ENCODE measurements at regions not wholly inside any gene's neighbourhood (a gene's known extent, or its start where the extent isn't known, plus 50 kb on each side); places are given as distances from the start of the nearest gene placed in this dataset.

DNA sequence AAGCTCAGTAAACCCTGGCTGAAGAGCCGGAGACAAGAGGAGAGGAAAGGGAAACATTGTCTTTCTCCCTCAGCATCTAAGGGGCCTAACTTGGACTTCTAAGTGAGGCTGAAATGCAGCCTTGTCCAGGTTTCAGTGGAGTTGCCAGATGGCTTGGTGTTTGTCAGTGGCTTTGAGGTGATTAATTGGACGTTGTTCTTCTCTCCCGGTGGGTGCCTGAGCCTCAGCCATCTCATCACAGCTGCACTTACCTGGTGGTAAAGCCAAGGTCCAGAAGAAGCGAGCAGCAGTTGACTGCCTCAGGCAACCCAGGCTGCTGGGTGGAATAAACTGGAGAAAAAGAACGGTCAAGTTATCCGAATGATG, 202.2 kb upstream of the NLRP1 start:
- Histone ChIP-seq H3K27me3 (peaks cover 9% of the 10 kb centered on the region), H3K36me3 (no peaks in the 10 kb centered on the region)
- TF ChIP-seq, protein P1, sequence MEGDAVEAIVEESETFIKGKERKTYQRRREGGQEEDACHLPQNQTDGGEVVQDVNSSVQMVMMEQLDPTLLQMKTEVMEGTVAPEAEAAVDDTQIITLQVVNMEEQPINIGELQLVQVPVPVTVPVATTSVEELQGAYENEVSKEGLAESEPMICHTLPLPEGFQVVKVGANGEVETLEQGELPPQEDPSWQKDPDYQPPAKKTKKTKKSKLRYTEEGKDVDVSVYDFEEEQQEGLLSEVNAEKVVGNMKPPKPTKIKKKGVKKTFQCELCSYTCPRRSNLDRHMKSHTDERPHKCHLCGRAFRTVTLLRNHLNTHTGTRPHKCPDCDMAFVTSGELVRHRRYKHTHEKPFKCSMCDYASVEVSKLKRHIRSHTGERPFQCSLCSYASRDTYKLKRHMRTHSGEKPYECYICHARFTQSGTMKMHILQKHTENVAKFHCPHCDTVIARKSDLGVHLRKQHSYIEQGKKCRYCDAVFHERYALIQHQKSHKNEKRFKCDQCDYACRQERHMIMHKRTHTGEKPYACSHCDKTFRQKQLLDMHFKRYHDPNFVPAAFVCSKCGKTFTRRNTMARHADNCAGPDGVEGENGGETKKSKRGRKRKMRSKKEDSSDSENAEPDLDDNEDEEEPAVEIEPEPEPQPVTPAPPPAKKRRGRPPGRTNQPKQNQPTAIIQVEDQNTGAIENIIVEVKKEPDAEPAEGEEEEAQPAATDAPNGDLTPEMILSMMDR (IDR thresholded peaks at IDR 0.05) = no peak

DNA sequence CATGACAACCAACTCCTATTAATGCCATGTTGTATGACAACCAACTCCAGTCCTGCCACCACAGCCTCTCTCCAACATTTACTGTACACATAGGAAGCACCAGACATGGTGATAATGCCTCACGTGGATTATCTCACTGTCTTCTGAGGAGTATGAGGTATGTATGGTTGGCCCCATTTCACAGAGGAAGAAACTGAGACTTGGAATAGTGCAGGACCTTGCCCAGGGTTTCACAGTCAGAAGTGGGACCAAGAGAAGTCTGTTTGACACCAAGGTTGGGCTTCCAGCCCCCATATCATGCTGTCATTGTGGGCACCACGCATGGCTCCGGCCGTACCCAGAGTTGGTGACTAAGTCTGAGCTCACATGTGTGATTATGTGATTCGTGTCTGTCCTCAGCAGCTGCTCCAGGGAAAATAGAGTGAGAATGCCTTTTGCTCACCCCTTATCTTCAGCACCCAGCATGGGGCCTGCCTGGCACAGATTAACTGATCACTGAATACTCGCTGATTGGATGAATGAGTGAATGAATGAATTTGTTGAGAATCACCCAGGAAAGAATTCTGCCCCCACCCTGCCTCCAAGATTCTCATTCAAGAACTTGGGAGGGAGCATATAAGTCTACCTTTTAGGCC, 204.1 kb upstream of the NLRP1 start:
- peaks cover 9% of the 10 kb centered on the region for H3K27me3 ChIP-seq

More for the DNA sequence above, 202.2 kb upstream of the NLRP1 start:
- no peaks in the 10 kb centered on the region for H3K4me1 ChIP-seq (ENCODE audit: control insufficient read depth in 1 of 2, insufficient read depth in 1 of 2, low read depth in 1 of 2, low read length in 1 of 2)
- H3K4me3 ChIP-seq (ENCODE audit: low read depth in 1 of 2, low read length in 1 of 2) = no peak overlapping the region
- H3K27ac ChIP-seq = no peak overlapping the region
- no peaks in the 10 kb centered on the region for H3K9me3 ChIP-seq

GRCh38 chr17:5789528-5789927, 205.2 kb upstream of the NLRP1 start:
- no peaks in the 10 kb centered on the region for H3K4me1 ChIP-seq (ENCODE audit: control insufficient read depth in 1 of 2, insufficient read depth in 1 of 2, low read depth in 1 of 2, low read length in 1 of 2)
- no peak overlapping the region for H3K4me3 ChIP-seq (ENCODE audit: low read depth in 1 of 2, low read length in 1 of 2)
- peaks cover 9% of the 10 kb centered on the region for H3K27me3 ChIP-seq
- no peak overlapping the region for H3K27ac ChIP-seq
- H3K36me3 ChIP-seq = no peaks in the 10 kb centered on the region
- TF ChIP-seq, protein P1 (IDR thresholded peaks at IDR 0.05) = no peak
- H3K9me3 ChIP-seq = no peaks in the 10 kb centered on the region

More for the DNA sequence above, 204.1 kb upstream of the NLRP1 start:
- Histone ChIP-seq H3K4me1 (ENCODE audit: control insufficient read depth in 1 of 2, insufficient read depth in 1 of 2, low read depth in 1 of 2, low read length in 1 of 2) (no peaks in the 10 kb centered on the region), H3K36me3 (no peaks in the 10 kb centered on the region), H3K4me3 (ENCODE audit: low read depth in 1 of 2, low read length in 1 of 2) (no peak overlapping the region), H3K27ac (no peak overlapping the region), H3K9me3 (no peaks in the 10 kb centered on the region)
- TF ChIP-seq, protein P1 (IDR thresholded peaks at IDR 0.05) = no peak

DNA sequence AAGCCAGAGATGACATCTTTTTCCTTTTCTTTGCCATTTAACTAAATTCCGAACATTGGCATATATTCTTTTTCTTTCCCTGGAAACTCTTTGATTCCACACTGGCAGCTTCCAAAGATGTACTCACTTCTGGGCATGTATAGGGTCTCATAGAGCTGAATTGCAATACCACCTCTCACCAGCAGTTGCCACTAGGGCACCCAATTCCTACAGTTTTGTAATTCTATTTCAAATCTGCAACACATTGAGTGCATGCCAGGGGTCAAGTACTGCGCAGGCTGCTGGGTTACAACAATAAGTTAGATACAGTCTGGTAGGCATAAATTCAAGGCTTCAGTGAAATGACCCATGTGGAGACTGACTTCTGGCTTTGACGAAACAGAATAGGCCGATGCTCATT, 208.8 kb upstream of the NLRP1 start:
- Histone ChIP-seq H3K36me3 (no peaks in the 10 kb centered on the region), H3K27ac (no peak overlapping the region), H3K9me3 (no peaks in the 10 kb centered on the region), H3K27me3 (peaks cover 22% of the 10 kb centered on the region), H3K4me1 (ENCODE audit: control insufficient read depth in 1 of 2, insufficient read depth in 1 of 2, low read depth in 1 of 2, low read length in 1 of 2) (no peaks in the 10 kb centered on the region), H3K4me3 (ENCODE audit: low read depth in 1 of 2, low read length in 1 of 2) (no peak overlapping the region)
- TF ChIP-seq, protein P1 (IDR thresholded peaks at IDR 0.05) = no peak

DNA sequence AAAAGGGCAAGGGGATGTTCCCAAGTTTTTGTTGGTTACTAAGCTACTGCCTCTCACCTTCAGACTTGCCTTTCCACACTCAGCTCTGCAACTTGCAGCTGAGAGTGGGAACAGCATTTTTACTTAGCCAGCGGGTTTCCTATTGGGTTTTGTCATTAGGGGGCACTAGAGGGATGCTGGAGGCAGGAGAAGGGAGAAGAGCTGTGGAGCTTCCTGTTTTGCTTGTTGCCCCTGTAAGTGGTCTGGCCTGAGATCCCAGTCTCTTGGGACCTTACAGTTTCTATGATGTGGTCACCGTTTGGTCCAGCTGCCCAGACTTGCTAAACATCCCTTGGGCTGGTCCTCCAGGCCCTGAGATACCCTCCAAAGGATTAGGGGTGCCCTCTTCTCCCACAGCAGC, 209.6 kb upstream of the NLRP1 start:
- peaks cover 22% of the 10 kb centered on the region for H3K27me3 ChIP-seq
- H3K4me1 ChIP-seq (ENCODE audit: control insufficient read depth in 1 of 2, insufficient read depth in 1 of 2, low read depth in 1 of 2, low read length in 1 of 2) = no peaks in the 10 kb centered on the region
- no peaks in the 10 kb centered on the region for H3K9me3 ChIP-seq
- TF ChIP-seq, protein P1 (IDR thresholded peaks at IDR 0.05) = no peak
- no peak overlapping the region for H3K4me3 ChIP-seq (ENCODE audit: low read depth in 1 of 2, low read length in 1 of 2)
- H3K27ac ChIP-seq = no peak overlapping the region
- no peaks in the 10 kb centered on the region for H3K36me3 ChIP-seq
